OCI-LY1 (cell line): ENCODE measurements at regions not wholly inside any gene's neighbourhood (a gene's known extent, or its start where the extent isn't known, plus 50 kb on each side); places are given as distances from the start of the nearest gene placed in this dataset.

Experiments
- H2AFZ ChIP-seq: fragments of 200-600 bp; sonication (generic), shearing (Covaris generic); 2 replicates; pipeline ENCODE4 v1.6.0; 2014; ENCODE audit warnings: antibody characterized with exemption, mild to moderate bottlenecking, low read length
- H3F3A ChIP-seq: fragments of 200-600 bp; sonication (generic), shearing (Covaris generic); 2 replicates; pipeline ENCODE4 v1.6.0; 2014; ENCODE audit warnings: mild to moderate bottlenecking, antibody characterized with exemption, low read length, moderate library complexity; ENCODE audit not compliant: insufficient read depth
- H3K27ac ChIP-seq: fragments of 200-600 bp; sonication (generic); 2 replicates; pipeline ENCODE4 v1.5.1; 2014; ENCODE audit warnings: low read length, mixed run types, mild to moderate bottlenecking, low read depth; ENCODE audit not compliant: poor library complexity, severe bottlenecking
- H3K27me3 ChIP-seq: fragments of 200-600 bp; sonication (generic); 2 replicates; pipeline ENCODE4 v1.6.0; 2014; ENCODE audit warnings: antibody characterized with exemption, mild to moderate bottlenecking, low read length, moderate library complexity; ENCODE audit not compliant: insufficient read depth
- H3K36me3 ChIP-seq: fragments of 200-600 bp; sonication (generic); 2 replicates; pipeline ENCODE4 v1.6.1; 2014; ENCODE audit warnings: mild to moderate bottlenecking, antibody characterized with exemption, low read length, moderate library complexity, mixed read lengths; ENCODE audit not compliant: insufficient read depth
- H3K4me1 ChIP-seq: fragments of 200-600 bp; sonication (generic); 2 replicates; pipeline ENCODE4 v1.5.1; 2014; ENCODE audit warnings: mild to moderate bottlenecking, low read length, moderate library complexity; ENCODE audit not compliant: insufficient read depth, severe bottlenecking
- H3K4me2 ChIP-seq: fragments of 200-600 bp; sonication (generic), shearing (Covaris generic); 2 replicates; pipeline ENCODE4 v1.6.1; 2014; ENCODE audit warnings: low read length
- H3K4me3 ChIP-seq: fragments of 200-600 bp; sonication (generic); 2 replicates; pipeline ENCODE4 v1.5.1; 2014; ENCODE audit warnings: low read length, low read depth, mild to moderate bottlenecking, mixed read lengths; ENCODE audit not compliant: poor library complexity, severe bottlenecking
- H3K79me2 ChIP-seq: fragments of 200-600 bp; shearing (Covaris generic); 2 replicates; pipeline ENCODE4 v1.6.1; 2016; ENCODE audit warnings: mixed run types, low read length, mixed read lengths; ENCODE audit not compliant: insufficient read depth
- H3K9ac ChIP-seq: fragments of 200-600 bp; sonication (generic), shearing (Covaris generic); 2 replicates; pipeline ENCODE4 v1.6.1; 2014; ENCODE audit warnings: mild to moderate bottlenecking, low read length, mixed read lengths
- H3K9me2 ChIP-seq: fragments of 200-600 bp; sonication (generic), shearing (Covaris generic); 2 replicates; pipeline ENCODE4 v1.6.1; 2014; ENCODE audit warnings: low read depth, mild to moderate bottlenecking, low read length, mixed read lengths
- H3K9me3 ChIP-seq: fragments of 200-600 bp; shearing (Covaris generic); 2 replicates; pipeline ENCODE4 v1.6.1; 2014; ENCODE audit warnings: low read length, mixed read lengths
- H4K20me1 ChIP-seq: fragments of 200-600 bp; sonication (generic), shearing (Covaris generic); 2 replicates; pipeline ENCODE4 v1.6.0; 2016; ENCODE audit warnings: mild to moderate bottlenecking, low read length; ENCODE audit not compliant: insufficient read depth
- EZH2 ChIP-seq: fragments of 200-600 bp; sonication (generic), shearing (Covaris generic); IDR thresholded peaks from 2 replicates; pipeline ENCODE4 v1.8.0; 2017; ENCODE audit warnings: borderline replicate concordance, mixed run types, mild to moderate bottlenecking, antibody characterized with exemption, low read length, moderate library complexity, mixed read lengths
- TF ChIP-seq, protein P1 (sequence below): fragments of 200-600 bp; sonication (generic), shearing (Covaris generic); IDR thresholded peaks from 2 replicates; pipeline ENCODE4 v1.5.1; 2017; ENCODE audit warnings: mild to moderate bottlenecking, antibody characterized with exemption, low read length, moderate library complexity, mixed read lengths

DNA sequence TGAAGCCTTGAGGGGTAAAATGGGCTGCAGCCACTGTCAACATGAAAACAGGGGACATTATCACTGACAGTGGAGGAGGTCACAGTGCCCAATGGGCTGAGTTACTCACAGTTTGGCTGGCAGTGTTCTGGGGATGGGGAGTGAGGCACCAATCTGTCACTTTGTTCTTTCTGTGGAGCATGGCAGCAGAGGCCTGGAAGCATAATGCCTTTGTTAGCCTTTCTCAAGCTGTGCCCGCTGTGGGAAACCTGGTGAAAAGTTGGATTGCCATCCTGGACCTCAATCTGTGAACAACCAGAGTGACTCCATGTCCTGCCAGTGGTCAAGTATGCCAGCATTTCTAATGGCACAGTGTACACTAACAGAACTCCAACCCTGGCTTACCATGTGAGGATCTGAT is 143.6 kb downstream of the OR2B2 start:
- H3K79me2 ChIP-seq = no peaks in the 10 kb centered on the region
- no peak overlapping the region for H3K4me2 ChIP-seq
- H3K4me3 ChIP-seq = no peak overlapping the region
- no peaks in the 10 kb centered on the region for H3K4me1 ChIP-seq
- H3K9me3 ChIP-seq = no peaks in the 10 kb centered on the region
- H4K20me1 ChIP-seq = no peaks in the 10 kb centered on the region
- H2AFZ ChIP-seq = no peak overlapping the region
- no peak overlapping the region for H3K27ac ChIP-seq
- H3K9ac ChIP-seq = no peak overlapping the region
- no peaks in the 10 kb centered on the region for H3K9me2 ChIP-seq
- TF ChIP-seq, protein P1, sequence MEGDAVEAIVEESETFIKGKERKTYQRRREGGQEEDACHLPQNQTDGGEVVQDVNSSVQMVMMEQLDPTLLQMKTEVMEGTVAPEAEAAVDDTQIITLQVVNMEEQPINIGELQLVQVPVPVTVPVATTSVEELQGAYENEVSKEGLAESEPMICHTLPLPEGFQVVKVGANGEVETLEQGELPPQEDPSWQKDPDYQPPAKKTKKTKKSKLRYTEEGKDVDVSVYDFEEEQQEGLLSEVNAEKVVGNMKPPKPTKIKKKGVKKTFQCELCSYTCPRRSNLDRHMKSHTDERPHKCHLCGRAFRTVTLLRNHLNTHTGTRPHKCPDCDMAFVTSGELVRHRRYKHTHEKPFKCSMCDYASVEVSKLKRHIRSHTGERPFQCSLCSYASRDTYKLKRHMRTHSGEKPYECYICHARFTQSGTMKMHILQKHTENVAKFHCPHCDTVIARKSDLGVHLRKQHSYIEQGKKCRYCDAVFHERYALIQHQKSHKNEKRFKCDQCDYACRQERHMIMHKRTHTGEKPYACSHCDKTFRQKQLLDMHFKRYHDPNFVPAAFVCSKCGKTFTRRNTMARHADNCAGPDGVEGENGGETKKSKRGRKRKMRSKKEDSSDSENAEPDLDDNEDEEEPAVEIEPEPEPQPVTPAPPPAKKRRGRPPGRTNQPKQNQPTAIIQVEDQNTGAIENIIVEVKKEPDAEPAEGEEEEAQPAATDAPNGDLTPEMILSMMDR = no peak
- TF ChIP-seq EZH2 = no peak
- no peaks in the 10 kb centered on the region for H3K27me3 ChIP-seq
- H3F3A ChIP-seq = no peaks in the 10 kb centered on the region
- H3K36me3 ChIP-seq = no peaks in the 10 kb centered on the region; the same call in 1 of the 2 replicates

GRCh38 chr6:27767851-27768250 is 144.3 kb downstream of the OR2B2 start:
- H3K36me3 ChIP-seq = no peaks in the 10 kb centered on the region

GRCh38 chr6:27766405-27766804 is 145.8 kb downstream of the OR2B2 start:
- Histone ChIP-seq H2AFZ (no peak overlapping the region), H3K36me3 (no peaks in the 10 kb centered on the region), H3K9me3 (no peaks in the 10 kb centered on the region), H4K20me1 (no peaks in the 10 kb centered on the region), H3K79me2 (no peaks in the 10 kb centered on the region), H3K9me2 (no peaks in the 10 kb centered on the region), H3K9ac (no peak overlapping the region), H3K27ac (no peak overlapping the region), H3K4me3 (no peak overlapping the region), H3F3A (no peaks in the 10 kb centered on the region), H3K4me1 (peaks cover 4% of the 10 kb centered on the region), H3K4me2 (no peak overlapping the region), H3K27me3 (no peaks in the 10 kb centered on the region)
- TF ChIP-seq, protein P1 = no peak
- TF ChIP-seq EZH2 = no peak

More at GRCh38 chr6:27767851-27768250, 144.3 kb downstream of the OR2B2 start:
- H3K4me3 ChIP-seq = no peak overlapping the region
- no peaks in the 10 kb centered on the region for H4K20me1 ChIP-seq
- H3K9me2 ChIP-seq = no peaks in the 10 kb centered on the region
- H3K9ac ChIP-seq = no peak overlapping the region
- H3K4me2 ChIP-seq = no peak overlapping the region
- no peaks in the 10 kb centered on the region for H3F3A ChIP-seq
- H2AFZ ChIP-seq = no peak overlapping the region
- no peaks in the 10 kb centered on the region for H3K79me2 ChIP-seq
- H3K27me3 ChIP-seq = no peaks in the 10 kb centered on the region
- H3K9me3 ChIP-seq = no peaks in the 10 kb centered on the region
- H3K4me1 ChIP-seq = no peaks in the 10 kb centered on the region
- TF ChIP-seq, protein P1 = no peak
- TF ChIP-seq EZH2 = no peak
- H3K27ac ChIP-seq = no peak overlapping the region
